CD4-positive, CD25-positive, alpha-beta regulatory T cell (primary cell): ENCODE measurements at regions not wholly inside any gene's neighbourhood (a gene's known extent, or its start where the extent isn't known, plus 50 kb on each side); places are given as distances from the start of the nearest gene placed in this dataset.

Experiments
- ATAC-seq, 2 donors: fragments of 150-1000 bp; cut with Tn5 transposase; one replicate each; pipeline ENCODE4 v1.10.0; 2021; ENCODE audit warnings: low read depth in 2 of 2, moderate number of reproducible peaks in 2 of 2, moderate library complexity in 1 of 2
- DNase-seq, 3 donors: peaks; one replicate each; pipeline versions ENCODE4 v3.0.0 to v3.0.0-alpha.2; 2012 to 2022; ENCODE audit warnings: mixed read lengths in 1 of 3
- H3K27ac ChIP-seq: one replicate; pipeline ENCODE4 v1.7.0; 2013; ENCODE audit warnings: mild to moderate bottlenecking, low read length; ENCODE audit not compliant: insufficient read depth, poor library complexity, severe bottlenecking
- H3K27me3 ChIP-seq: one replicate; pipeline ENCODE4 v1.7.0; 2013; ENCODE audit warnings: low read length; ENCODE audit not compliant: control insufficient read depth, insufficient read depth
- H3K36me3 ChIP-seq: one replicate; pipeline ENCODE4 v1.7.0; 2013; ENCODE audit warnings: mild to moderate bottlenecking, low read length, moderate library complexity; ENCODE audit not compliant: control insufficient read depth, insufficient read depth
- H3K4me1 ChIP-seq: 2 replicates; pipeline ENCODE4 v1.7.0; 2013; ENCODE audit warnings: mild to moderate bottlenecking, low read length; ENCODE audit not compliant: insufficient read depth, control insufficient read depth, poor library complexity, severe bottlenecking
- H3K4me3 ChIP-seq: one replicate; pipeline ENCODE4 v1.7.0; 2013; ENCODE audit warnings: low read depth, mild to moderate bottlenecking, low read length, moderate library complexity
- H3K9me3 ChIP-seq, 2 experiments: 1 replicate in 1 of 2; 2 replicates in 1 of 2; pipeline ENCODE4 v1.7.0; 2013; ENCODE audit warnings: low read length in 2 of 2, mild to moderate bottlenecking in 1 of 2, moderate library complexity in 1 of 2; ENCODE audit not compliant: control insufficient read depth in 2 of 2
- H3K27ac Mint-ChIP-seq, 3 donors: one replicate each; pipeline ENCODE4 v1.8.0; 2020 to 2022; ENCODE audit warnings: mild to moderate bottlenecking in 3 of 3, mixed read lengths in 3 of 3, moderate library complexity in 2 of 3
- H3K27me3 Mint-ChIP-seq: one replicate; pipeline ENCODE4 v1.8.0; 2022; ENCODE audit warnings: mild to moderate bottlenecking, mixed read lengths
- H3K36me3 Mint-ChIP-seq: one replicate; pipeline ENCODE4 v1.8.0; 2020; ENCODE audit warnings: mixed read lengths
- H3K4me1 Mint-ChIP-seq, 4 donors: one replicate each; pipeline ENCODE4 v1.8.0; 2020 to 2022; ENCODE audit warnings: mixed read lengths in 4 of 4, mild to moderate bottlenecking in 1 of 4
- H3K4me3 Mint-ChIP-seq, 4 donors: one replicate each; pipeline ENCODE4 v1.8.0; 2020 to 2022; ENCODE audit warnings: mild to moderate bottlenecking in 4 of 4, mixed read lengths in 4 of 4, moderate library complexity in 3 of 4
- H3K9me3 Mint-ChIP-seq, 7 donors: one replicate each; pipeline ENCODE4 v1.8.0; 2020 to 2022; ENCODE audit warnings: mixed read lengths in 7 of 7, mild to moderate bottlenecking in 3 of 7, moderate library complexity in 2 of 7

- no peak overlapping the region for H3K4me3 ChIP-seq
- H3K4me1 Mint-ChIP-seq: peaks cover 0 to 4% (median 4%) of the 10 kb centered on the region in 4 donors
- no peak overlapping the region for H3K27ac ChIP-seq
- no peak overlapping the region for H3K4me3 Mint-ChIP-seq
- no peaks in the 10 kb centered on the region for H3K36me3 ChIP-seq
- no peak overlapping the region for H3K27ac Mint-ChIP-seq
- no peaks in the 10 kb centered on the region for H3K9me3 ChIP-seq
- no peaks in the 10 kb centered on the region for H3K36me3 Mint-ChIP-seq
- H3K27me3 Mint-ChIP-seq: no peaks in the 10 kb centered on the region
- no peaks in the 10 kb centered on the region for H3K27me3 ChIP-seq
- no peaks in the 10 kb centered on the region for H3K9me3 Mint-ChIP-seq
- H3K4me1 ChIP-seq: no peaks in the 10 kb centered on the region
- ATAC-seq (no peak), DNase-seq (no peak)
Observed at GRCh38 chr13:21894703-21895699, 224.1 kb downstream of the FGF9 start.

- peaks cover 0 to 4% (median 4%) of the 10 kb centered on the region in 4 donors for H3K4me1 Mint-ChIP-seq
- Histone ChIP-seq H3K36me3 (no peaks in the 10 kb centered on the region), H3K4me1 (no peaks in the 10 kb centered on the region), H3K27ac (no peak overlapping the region), H3K4me3 (no peak overlapping the region), H3K27me3 (no peaks in the 10 kb centered on the region), H3K9me3 (no peaks in the 10 kb centered on the region)
- H3K36me3 Mint-ChIP-seq: no peaks in the 10 kb centered on the region
- DNase-seq (no peak), ATAC-seq (no peak)
- no peak overlapping the region for H3K4me3 Mint-ChIP-seq
- no peaks in the 10 kb centered on the region for H3K9me3 Mint-ChIP-seq
- H3K27me3 Mint-ChIP-seq: no peaks in the 10 kb centered on the region
- H3K27ac Mint-ChIP-seq: no peak overlapping the region
Observed at GRCh38 chr13:21895779-21896178, 224.9 kb downstream of the FGF9 start.

- ATAC-seq (no peak), DNase-seq (no peak)
- Mint-ChIP-seq H3K27ac (peak overlapping the region in 1 of 3 donors; percentile 8), H3K4me1 (peaks cover 0 to 4% (median 4%) of the 10 kb centered on the region in 4 donors), H3K27me3 (no peaks in the 10 kb centered on the region), H3K4me3 (no peak overlapping the region), H3K9me3 (no peaks in the 10 kb centered on the region), H3K36me3 (no peaks in the 10 kb centered on the region)
- Histone ChIP-seq H3K27ac (no peak overlapping the region), H3K36me3 (no peaks in the 10 kb centered on the region), H3K4me3 (no peak overlapping the region), H3K27me3 (no peaks in the 10 kb centered on the region), H3K4me1 (no peaks in the 10 kb centered on the region), H3K9me3 (no peaks in the 10 kb centered on the region)
Observed at GRCh38 chr13:21897161-21897560, 226.3 kb downstream of the FGF9 start.

- no peaks in the 10 kb centered on the region for H3K9me3 Mint-ChIP-seq
- Histone ChIP-seq H3K4me1 (no peaks in the 10 kb centered on the region), H3K27ac (no peak overlapping the region), H3K36me3 (no peaks in the 10 kb centered on the region), H3K4me3 (no peak overlapping the region), H3K27me3 (no peaks in the 10 kb centered on the region), H3K9me3 (no peaks in the 10 kb centered on the region)
- ATAC-seq (no peak), DNase-seq (no peak)
- no peak overlapping the region for H3K27ac Mint-ChIP-seq
- peaks cover 0 to 4% (median 4%) of the 10 kb centered on the region in 4 donors for H3K4me1 Mint-ChIP-seq
- no peak overlapping the region for H3K4me3 Mint-ChIP-seq
- no peaks in the 10 kb centered on the region for H3K36me3 Mint-ChIP-seq
- no peaks in the 10 kb centered on the region for H3K27me3 Mint-ChIP-seq
Observed at GRCh38 chr13:21898459-21898858, 227.6 kb downstream of the FGF9 start.

- H3K4me1 Mint-ChIP-seq: peaks cover 0 to 4% (median 4%) of the 10 kb centered on the region in 4 donors
- Histone ChIP-seq H3K27ac (no peak overlapping the region), H3K4me3 (no peak overlapping the region), H3K4me1 (no peaks in the 10 kb centered on the region), H3K27me3 (no peaks in the 10 kb centered on the region), H3K36me3 (no peaks in the 10 kb centered on the region), H3K9me3 (no peaks in the 10 kb centered on the region)
- no peak overlapping the region for H3K4me3 Mint-ChIP-seq
- H3K27me3 Mint-ChIP-seq: no peaks in the 10 kb centered on the region
- H3K36me3 Mint-ChIP-seq: no peaks in the 10 kb centered on the region
- no peak overlapping the region for H3K27ac Mint-ChIP-seq
- H3K9me3 Mint-ChIP-seq: no peaks in the 10 kb centered on the region
- no peak for DNase-seq
- no peak for ATAC-seq
Observed at GRCh38 chr13:21898945-21899344, 228.1 kb downstream of the FGF9 start.

GRCh38 chr13:21901336-21901735, 230.5 kb downstream of the FGF9 start:
- Histone ChIP-seq H3K27ac (no peak overlapping the region), H3K9me3 (no peaks in the 10 kb centered on the region), H3K4me1 (no peaks in the 10 kb centered on the region), H3K27me3 (no peaks in the 10 kb centered on the region), H3K4me3 (no peak overlapping the region), H3K36me3 (no peaks in the 10 kb centered on the region)
- no peak overlapping the region for H3K4me3 Mint-ChIP-seq
- H3K36me3 Mint-ChIP-seq: no peaks in the 10 kb centered on the region
- no peak overlapping the region for H3K27ac Mint-ChIP-seq
- no peaks in the 10 kb centered on the region for H3K9me3 Mint-ChIP-seq
- no peaks in the 10 kb centered on the region for H3K27me3 Mint-ChIP-seq
- ATAC-seq: no peak
- DNase-seq: no peak
- H3K4me1 Mint-ChIP-seq: peaks cover 0 to 2% (median 0%) of the 10 kb centered on the region in 4 donors

GRCh38 chr13:21901811-21902708, 231.2 kb downstream of the FGF9 start:
- Mint-ChIP-seq H3K9me3 (no peaks in the 10 kb centered on the region), H3K4me1 (peaks cover 0 to 2% (median 0%) of the 10 kb centered on the region in 4 donors), H3K27me3 (no peaks in the 10 kb centered on the region), H3K36me3 (no peaks in the 10 kb centered on the region), H3K27ac (no peak overlapping the region), H3K4me3 (no peak overlapping the region)
- no peaks in the 10 kb centered on the region for H3K36me3 ChIP-seq
- H3K9me3 ChIP-seq: no peaks in the 10 kb centered on the region
- H3K27ac ChIP-seq: no peak overlapping the region
- H3K4me3 ChIP-seq: no peak overlapping the region
- H3K4me1 ChIP-seq: no peaks in the 10 kb centered on the region
- ATAC-seq (no peak), DNase-seq (no peak)
- no peaks in the 10 kb centered on the region for H3K27me3 ChIP-seq
